Fibroblast of villous mesenchyme (primary cell): ENCODE measurements at regions not wholly inside any gene's neighbourhood (a gene's known extent, or its start where the extent isn't known, plus 50 kb on each side); places are given as distances from the start of the nearest gene placed in this dataset.

Source experiments
- DNase-seq: peaks from one replicate; pipeline ENCODE4 v3.0.0-alpha.2; 2010; ENCODE audit warnings: low read depth
- H3K4me3 ChIP-seq: 2 replicates; pipeline ENCODE4 v1.5.1; 2011; ENCODE audit warnings: low read depth, mild to moderate bottlenecking, low read length
- TF ChIP-seq, protein P1 (sequence below): IDR thresholded peaks from 2 replicates; pipeline ENCODE4 v1.5.1; 2012; ENCODE audit warnings: low read depth, mild to moderate bottlenecking, low read length; ENCODE audit not compliant: insufficient read depth

DNA sequence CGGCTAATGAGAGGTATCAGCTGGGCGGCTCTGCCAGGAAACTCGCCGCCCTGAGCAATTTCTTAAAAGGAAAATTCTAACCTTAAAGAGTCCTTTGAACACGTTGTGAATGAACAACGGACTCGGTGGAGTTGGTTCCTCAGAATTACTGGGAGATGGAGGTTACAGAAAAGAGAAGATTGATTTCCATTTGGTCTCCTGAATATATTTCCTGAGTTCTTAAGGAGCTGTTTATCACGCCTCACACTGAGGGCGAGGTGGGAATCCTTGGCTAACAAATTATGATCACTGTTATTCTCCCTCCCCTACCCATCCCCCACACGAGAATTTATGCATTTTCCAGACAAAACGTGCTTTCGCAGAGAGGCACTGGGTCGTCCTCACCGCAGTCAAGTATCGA lies 194.5 kb upstream of the C14orf180 start:
- TF ChIP-seq, protein P1, sequence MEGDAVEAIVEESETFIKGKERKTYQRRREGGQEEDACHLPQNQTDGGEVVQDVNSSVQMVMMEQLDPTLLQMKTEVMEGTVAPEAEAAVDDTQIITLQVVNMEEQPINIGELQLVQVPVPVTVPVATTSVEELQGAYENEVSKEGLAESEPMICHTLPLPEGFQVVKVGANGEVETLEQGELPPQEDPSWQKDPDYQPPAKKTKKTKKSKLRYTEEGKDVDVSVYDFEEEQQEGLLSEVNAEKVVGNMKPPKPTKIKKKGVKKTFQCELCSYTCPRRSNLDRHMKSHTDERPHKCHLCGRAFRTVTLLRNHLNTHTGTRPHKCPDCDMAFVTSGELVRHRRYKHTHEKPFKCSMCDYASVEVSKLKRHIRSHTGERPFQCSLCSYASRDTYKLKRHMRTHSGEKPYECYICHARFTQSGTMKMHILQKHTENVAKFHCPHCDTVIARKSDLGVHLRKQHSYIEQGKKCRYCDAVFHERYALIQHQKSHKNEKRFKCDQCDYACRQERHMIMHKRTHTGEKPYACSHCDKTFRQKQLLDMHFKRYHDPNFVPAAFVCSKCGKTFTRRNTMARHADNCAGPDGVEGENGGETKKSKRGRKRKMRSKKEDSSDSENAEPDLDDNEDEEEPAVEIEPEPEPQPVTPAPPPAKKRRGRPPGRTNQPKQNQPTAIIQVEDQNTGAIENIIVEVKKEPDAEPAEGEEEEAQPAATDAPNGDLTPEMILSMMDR: no peak
- no peak overlapping the region for H3K4me3 ChIP-seq
- DNase-seq: no peak

DNA sequence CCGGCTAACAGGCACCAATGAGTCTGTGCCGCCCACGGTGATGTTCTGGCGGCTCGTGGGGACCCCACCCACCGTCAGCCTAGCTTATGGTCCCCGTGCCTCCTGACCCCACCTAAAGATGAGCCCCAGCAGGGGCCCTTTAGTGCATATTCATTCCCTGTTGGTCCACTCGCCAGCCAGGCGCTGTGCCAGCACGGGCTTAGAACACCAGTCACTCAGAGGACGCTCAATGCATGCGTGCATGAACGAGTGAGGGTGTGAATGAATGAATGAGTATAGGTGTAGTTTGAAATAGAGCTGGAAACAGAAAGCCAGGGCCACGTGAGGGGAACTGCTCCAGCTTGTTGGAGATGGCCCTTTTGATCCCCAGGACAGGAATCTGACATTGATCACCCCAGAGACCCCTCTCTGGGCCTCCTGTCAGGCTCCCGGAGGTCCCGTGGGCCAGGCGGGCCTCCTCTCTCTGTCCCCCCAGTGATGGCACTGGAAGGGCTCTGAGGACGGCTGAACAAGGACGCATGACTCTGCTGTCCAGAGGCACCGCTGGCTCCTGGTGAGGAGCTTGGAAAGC lies 193.9 kb upstream of the C14orf180 start:
- DNase-seq: no peak
- H3K4me3 ChIP-seq: no peak overlapping the region
- TF ChIP-seq, protein P1: no peak

DNA sequence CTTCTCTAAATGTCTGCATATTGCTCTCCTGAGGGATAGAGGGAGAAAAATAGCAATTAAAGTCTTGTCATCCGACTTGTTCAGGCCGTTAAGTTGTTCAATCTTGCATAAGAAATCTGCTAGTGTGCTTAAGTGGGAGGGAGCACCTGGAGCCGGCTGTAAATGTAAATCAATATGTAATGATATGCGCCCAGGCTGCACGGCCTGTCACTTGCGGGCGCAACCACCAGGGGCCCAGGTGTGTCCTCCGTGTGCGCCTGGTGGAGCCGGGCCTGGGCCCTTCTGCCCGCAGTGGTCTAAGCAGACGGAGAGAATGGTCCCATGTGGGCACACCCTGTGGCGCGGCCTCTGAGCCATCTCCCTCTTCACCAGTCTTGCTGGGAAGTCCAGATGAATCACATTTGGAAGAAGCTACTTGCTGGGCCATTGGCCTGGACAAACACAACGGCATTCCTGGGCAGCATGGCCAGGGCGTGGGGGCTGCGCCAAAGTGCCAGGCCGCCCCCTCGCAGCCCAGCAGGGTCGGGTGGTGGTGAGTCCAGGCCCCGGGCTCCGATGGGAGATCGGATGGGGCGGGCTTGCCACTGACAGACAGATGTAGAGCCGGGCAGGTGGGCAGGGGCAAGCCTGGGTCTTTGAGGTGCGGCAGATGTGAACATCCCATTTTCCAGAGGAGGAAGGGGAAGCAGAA lies 193.3 kb upstream of the C14orf180 start:
- TF ChIP-seq, protein P1: no peak
- no peak overlapping the region for H3K4me3 ChIP-seq
- no peak for DNase-seq

DNA sequence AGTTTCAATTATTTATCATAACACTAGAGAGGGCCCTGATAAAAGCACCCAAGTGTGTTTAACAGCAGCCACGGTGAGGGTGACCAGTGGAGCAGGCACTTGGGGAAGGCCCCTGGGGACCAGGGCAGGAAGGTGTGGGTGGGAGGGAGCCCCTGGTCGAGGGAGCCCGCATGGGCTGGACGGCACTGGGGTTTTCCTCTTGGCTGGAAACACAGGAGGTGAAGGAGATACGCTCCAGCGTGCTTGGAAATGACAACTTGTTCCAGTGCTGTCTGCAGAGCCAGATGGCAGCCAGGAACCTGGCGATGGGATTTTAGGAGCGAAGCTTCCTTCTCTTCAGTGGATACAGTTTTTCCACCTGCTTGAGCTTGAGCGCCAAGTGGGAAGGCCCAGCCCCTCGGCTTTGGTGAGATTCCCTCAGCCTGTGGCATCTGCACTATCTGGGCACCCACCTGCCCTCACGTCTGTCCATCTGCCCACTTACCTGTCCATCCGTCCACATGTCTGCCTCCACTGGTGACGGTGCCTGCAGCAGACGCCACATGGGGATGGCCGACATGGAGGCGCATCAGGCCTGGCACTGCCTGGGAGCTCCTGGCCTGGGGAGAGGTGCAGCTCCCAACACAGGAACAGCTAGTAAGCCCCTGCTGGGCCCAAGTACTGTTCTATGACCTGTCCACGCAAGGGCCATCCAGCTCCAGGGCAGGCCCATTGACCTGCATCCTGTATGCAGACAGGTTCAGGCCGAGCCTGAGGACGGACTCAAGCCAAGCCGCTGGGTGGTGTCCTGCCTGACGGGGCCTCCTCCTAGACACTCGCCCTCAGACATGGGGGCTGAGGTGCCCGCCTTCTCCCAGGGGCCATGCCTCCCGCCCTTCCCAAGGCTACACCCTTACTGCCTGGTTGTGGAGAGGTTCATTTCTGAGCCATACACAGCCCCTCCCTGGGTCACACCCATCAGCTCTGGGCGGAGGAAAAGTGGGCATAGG lies 192.2 kb upstream of the C14orf180 start:
- no peak for DNase-seq
- no peak overlapping the region for H3K4me3 ChIP-seq
- TF ChIP-seq, protein P1: no peak

DNA sequence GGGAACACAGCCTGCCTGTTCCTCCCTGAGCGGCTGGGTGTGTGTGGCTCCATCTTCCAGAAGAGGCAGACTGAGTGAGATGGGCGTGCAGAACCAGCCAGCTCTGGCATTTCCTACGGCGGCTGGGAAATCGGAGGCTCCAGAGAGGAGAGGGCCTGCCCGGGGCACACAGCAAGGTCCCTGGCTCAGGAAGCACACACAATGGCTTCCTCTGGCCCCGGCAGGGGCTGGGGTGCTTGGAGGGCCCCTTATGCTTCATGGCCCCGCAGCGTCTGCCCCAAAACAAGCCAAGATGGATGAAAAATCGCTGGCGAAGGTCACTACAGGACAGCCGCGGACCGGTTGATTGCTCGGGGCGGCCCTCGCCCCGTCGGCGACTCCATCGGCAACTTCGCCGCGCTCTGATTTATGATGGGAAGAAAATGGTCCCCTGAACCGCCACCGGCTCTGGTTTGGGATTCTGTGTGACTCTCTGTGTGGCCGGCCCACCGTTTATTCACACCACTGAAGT lies 191.5 kb upstream of the C14orf180 start:
- DNase-seq: no peak

More for the DNA sequence above, 191.5 kb upstream of the C14orf180 start:
- no peak overlapping the region for H3K4me3 ChIP-seq
- TF ChIP-seq, protein P1: no peak
